ENCODE measurements at regions not wholly inside any gene's neighbourhood (a gene's known extent, or its start where the extent isn't known, plus 50 kb on each side); places are given as distances from the start of the nearest gene placed in this dataset.
"Not testable (repeated sequence)": the region's sequence is repeated elsewhere in the genome, so short reads cannot be mapped to it uniquely, and the experiment has no call there.

DNA sequence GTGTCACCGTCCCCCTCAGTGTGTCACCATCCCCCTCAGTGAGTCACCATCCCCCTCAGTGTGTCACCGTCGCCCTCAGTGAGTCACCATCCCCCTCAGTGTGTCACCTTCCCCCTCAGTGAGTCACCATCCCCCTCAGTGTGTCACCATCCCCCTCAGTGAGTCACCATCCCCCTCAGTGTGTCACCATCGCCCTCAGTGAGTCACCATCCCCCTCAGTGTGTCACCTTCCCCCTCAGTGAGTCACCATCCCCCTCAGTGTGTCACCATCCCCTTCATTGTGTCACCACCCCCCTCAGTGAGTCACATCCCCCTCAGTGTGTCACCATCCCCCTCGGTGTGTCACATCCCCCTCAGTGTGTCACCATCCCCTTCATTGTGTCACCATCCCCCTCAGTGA is 486.1 kb upstream of the SALL3 start:
- DNase-seq, result not testable (repeated sequence)

DNA sequence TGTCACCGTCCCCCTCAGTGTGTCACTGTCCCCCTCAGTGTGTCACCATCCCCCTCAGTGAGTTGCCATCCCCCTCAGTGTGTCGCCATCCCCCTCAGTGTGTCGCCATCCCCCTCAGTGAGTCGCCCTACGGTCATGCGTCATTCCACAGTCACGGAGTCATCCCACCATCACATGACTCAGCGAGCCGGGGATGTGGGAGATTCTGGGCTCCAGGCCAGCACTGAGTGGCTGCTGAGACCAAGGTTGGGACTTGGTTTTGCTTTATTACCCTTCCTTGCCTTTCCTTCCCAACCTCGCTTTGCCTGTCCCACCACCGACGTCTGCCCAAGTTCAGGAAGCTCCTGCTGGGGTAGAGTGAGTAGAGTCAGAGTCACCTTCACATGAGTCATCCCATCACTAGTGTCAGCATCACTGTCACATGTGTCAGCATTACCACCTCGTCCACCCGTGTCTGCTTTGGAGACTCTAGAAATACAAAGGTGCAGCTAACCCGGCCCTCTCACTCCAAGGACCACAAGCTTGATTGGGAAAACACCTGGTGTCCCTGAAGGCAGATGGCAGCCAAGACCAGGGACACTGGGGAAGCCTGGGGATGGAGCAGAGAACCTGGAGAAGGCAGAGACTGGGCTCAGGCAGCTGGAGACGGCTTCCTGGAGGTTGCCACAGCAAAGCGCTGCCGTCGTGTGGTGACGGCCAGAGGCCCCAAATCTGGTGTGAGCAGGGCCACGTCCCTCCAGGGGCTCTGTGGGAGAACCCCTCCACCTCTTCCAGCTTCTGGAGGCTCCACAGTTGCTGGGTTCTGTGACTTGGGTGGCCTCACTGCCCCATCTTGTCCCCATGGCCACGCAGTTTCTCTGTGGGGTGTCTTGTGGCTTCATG is 485.2 kb upstream of the SALL3 start:
- DNase-seq, result no peak

DNA sequence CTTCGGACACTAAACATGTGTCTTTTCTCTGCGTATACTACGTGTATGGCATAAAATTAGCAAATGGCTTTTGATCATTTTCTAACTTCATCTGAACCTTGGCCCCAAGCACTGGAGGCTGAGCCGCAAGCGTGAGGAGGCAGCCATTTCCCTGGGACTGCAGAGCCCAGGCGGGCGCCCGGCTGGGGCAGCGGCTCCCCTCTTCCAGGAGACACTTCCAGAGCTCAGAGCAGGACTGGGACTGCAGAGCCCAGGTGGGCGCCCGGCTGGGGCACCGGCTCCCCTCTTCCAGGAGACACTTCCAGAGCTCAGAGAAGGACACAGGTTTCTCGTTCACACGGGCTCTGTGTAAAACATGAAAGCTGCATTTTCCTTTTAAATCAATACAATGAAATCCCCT is 484.1 kb upstream of the SALL3 start:
- no peak for DNase-seq

DNA sequence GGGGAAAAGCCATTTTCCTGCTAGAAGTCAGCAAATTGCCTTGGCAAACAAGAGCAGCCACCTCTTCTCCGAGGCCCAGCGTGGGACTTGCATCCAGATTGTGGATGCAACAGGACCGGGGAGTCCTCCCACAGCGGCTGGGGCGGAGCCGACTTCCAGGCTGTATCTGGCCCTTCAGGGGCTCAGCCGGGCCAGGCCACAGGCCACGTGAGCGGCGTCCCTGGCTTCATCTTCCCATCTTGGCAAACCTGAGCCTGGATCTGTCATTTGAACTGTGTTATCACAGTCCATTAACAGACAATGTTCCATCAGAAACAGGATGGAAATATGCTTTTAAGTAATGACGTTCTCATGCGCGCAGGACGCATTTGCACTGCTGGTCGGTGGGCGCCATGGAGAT is 483.5 kb upstream of the SALL3 start:
- DNase-seq, result no peak

DNA sequence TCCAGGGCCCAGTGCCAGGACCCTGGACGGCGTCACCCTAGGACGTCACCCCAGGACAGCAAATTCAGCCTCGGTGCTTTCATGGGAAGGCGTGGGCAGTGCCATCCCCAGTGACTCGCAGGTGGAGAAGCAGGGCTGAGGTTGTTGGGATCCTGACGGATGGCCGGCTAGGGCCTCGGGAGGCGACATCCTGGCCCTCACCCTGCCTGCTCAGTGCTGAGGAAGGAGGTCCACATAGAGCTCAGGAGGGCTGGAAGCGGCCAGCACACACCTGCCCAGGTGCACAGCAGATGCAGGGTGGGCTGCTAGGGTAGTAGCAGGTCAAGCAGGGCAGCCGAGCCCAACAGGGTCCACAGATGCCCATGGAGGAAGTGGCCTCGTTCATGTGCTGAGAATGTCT is 482.0 kb upstream of the SALL3 start:
- no peak for DNase-seq

DNA sequence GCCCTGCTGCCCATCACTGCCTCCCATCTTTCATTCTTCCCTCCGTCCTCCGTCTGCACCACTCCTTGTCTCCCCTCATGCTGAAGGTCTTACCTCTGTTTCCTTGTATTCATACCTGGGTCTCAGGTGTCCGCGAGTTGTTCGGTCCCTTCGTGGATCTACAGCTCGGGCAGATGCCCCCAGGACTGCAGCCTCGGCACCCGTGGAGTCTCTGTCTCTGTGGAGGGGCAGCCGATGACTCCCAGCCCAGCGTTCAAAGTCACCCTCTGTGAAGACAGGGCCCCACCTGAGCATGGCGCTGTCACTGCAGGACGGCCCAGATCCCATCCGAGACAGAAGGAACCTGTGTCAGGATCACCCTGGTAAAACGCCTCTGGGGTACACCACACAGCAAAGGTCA is 480.0 kb upstream of the SALL3 start:
- no peak for DNase-seq

DNA sequence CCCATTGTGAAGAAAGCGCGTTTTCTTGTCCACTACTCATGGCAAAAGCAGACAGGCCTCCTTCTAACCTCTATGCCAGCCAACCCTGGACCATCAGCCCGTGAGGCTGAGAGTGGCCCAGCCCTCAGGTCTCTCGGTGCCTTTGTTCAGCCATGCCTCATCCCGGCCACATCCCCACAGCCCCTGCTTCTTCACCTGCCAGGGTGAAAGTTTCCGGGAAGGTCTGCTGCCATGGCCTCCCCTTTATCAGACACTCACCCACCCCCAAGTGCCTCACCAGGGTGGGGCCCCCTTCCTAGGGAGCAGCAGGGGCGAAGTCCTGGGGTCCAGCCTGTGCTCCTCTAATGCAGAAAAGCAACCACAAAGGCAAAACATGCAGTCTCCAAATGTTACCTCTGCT is 478.4 kb upstream of the SALL3 start:
- DNase-seq, result no peak

DNA sequence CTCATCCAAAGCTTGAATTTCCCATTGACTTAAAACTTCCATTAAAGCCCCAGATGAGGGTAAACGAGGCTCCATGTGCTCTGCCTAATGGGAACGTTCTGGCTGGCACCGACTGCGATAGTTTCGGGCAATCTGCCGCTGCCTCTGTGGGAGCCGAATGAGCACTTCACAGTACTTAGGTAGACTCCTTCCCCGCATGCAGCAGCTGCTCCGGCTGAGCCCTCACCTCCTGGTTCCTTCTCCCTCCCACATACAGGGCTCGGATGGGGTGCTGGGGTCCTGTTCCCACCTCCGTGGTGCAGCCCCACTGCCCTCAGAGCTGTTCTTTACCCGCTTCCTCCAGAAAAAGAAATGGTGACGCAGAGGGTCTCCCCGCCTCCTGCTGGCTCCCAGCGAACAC is 476.5 kb upstream of the SALL3 start:
- no peak for DNase-seq

DNA sequence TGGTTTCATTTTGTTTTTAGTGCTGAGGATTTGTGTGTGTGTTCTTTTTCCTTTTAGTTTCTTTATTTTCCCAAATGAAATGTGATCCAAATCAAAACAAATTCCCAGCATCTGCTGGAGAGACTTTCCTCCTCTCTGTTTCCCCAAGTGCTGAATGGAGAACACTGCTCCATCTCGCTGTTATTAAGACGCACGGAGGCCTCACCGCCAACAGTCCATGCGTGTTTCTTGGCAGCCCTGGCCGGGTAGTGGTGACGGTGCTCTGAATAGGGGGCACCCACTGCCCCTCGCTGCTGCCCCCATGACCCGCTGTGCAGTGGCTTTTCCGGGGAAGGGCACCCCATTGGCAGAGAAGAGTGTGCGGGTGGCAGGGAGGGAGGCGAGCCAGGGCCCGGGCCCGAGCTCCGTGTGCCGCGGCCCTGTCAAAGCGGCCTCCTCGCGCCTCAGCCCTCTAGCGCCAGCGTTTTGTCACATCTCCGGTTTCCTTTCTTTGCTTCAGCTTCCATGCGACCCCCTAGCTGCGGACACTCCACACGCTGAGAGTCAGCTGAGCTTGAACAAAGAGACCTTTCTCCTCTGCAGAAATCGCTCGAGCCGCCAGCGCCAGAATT is 473.7 kb upstream of the SALL3 start:
- no peak for DNase-seq

DNA sequence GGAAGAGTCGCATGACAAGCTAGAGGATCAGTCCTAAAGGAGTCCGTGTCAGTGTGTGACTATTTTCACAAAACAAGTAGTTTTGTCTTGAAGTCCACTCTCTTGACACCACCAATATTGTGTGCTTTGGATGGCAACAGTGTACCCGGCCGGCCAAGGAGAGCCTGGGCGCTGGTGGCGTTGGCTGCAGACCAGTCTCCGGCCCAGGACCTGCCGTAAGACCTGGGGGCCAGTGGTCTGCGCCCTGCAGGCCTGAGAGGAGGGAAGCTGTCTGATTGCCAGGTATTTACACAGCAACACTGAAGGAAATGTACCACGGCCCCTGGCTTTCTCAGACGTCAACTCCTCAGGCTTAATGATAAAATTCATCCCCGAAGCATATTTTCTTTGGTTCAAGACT is 472.4 kb upstream of the SALL3 start:
- no peak for DNase-seq

DNA sequence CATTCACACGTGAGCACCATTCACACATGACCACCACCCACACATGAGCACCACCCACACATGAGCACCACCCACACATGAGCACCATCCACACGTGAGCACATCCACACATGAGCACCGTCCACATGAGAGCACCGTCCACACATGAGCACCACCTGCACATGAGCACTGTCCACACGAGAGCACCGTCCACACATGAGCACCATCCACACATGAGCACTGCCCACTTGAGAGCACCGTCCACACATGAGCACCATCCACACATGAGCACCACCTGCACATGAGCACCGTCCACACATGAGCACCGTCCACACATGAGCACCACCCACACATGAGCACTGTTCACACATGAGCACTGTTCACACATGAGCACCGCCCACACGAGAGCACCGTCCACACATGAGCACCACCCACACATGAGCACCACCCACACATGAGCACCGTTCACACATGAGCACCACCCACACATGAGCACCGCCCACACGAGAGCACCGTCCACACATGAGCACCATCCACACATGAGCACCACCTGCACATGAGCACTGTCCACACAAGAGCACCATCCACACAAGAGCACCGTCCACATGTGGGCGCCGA is 471.3 kb upstream of the SALL3 start:
- DNase-seq, result not testable (repeated sequence)

DNA sequence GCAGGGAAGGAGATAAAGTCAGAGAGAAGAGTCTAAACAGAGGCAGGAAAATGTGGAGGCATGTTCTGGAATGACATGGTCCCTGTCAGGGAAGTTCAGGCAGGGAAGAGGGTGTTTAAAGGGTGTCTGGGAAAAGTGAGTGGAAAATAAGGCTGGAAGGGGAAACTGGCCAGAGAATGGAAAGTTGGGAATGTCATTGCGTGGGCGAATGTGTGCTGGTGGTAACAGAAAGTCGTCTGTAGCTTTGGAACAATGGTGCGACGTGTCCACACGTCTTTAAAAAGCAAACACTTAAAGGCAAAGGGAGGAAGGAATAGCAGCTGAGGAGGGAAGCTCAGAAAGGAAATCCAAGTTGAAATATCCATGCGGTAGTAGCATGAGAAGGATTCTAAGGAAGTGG is 469.5 kb upstream of the SALL3 start:
- DNase-seq, result no peak

DNA sequence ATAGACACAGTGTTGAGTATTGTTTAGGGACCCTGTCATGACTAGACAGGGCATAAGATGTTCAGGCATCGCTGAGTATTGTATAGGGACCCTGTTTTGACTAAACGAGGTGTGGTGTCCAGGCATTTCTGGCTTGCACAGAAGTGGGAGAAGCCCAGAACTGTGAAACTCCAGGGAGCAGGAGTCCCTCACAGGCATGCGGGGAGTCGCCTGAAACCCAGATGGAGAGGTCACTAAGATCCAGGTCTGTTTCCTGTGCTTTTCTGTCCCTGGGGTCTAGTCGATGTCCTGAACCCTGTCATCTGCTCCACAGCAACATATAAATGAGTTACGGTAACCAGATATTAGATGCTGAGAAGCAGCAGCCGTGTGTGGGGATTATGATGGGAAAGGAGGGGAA is 469.0 kb upstream of the SALL3 start:
- no peak for DNase-seq

DNA sequence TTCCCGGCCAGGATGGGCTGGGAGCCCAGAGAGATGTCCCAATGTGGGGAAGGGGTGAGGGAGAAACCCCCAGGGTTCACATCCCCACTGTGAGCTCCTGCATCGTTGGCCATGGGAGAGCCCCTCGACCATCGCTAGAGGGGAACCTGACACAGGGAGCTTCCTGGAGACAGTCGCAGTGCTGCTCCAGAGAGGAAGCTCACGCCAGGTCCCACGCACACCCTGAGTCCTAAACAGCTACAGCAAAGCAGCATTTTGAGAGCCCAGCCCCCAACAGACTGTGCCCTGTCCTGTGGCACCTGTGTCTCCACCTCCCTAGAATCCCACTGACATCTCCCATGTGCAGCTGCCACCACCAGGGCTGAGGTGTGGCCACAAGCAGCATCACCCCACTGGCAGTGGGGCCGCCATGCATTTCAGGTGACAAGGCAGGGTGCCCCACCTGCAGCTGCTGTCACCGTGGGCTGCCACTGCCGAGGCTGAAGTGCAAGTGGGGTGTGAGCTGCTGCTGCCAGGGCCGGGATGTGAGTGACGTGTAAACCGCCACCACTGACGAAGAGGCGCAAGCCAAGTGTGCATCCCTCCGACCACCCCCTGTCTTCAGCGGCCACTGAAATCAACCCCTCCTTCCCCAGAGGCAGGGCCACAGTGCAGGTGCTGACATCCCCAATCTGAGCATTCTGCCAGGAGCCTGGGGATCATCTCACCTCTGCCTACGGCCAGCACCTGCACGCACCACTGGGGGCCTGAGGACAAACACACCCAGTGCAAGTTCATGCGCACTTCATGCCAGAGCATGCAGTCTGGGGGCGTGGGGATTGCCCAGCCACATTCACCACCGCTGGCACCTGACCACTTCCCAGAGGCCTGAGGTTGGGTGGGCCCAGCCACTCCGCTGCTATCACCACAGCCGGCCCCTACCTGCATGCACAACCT is 467.7 kb upstream of the SALL3 start:
- no peak for DNase-seq

DNA sequence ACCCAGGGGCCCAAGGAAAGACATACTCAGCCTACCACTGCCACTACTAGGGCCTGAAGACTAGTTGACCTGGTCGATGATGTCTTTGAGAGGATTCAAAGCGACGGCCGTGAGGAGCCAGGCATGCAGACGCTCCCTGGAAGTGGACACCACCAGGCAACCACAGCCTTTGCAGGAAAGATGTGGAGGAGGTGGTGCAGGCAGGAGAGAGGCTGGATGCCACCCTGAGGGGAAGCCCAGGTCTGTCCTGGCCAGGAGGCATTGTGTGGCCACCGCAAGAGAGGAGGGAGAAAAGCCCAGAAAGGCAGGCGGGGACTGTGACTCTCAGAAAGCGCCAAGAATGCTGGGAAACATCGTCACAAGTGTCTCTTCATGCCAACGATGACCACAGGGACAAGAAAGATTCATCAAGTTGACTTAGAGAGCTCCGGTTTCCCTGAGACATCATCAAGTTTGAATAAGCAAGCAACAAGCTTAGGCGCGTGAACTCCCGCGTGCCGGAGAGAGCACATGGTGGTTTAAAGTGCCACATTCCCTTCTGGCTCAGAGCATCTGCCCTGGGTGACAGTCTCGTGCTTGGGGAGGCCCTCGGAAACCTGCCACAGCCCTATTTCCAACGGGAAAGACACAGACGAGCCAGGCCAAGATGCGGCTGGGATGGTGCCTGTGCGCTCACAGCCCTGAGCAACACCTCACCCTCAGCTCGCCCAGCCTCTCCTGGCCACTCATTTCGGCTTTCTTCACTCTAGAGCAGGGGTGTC is 464.5 kb upstream of the SALL3 start:
- DNase-seq, result no peak

DNA sequence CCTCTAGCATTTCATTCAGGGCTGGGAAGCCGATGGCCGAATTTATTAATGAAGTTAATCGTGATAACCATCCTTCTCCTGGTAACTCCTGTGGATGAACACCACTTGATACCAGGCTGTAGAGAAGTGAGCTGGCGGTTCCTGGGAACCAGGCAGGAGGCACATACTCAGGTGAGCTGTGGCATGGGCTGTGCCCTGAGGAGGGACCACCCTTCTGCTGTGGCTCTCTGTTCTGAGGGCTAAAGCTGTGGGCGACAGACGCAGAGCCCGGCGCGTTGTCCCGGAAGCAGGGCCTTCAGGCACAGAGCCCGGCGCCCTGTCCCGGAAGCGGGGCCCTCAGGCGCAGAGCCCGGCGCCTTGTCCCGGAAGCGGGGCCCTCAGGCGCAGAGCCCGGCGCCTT is 462.3 kb upstream of the SALL3 start:
- DNase-seq, result no peak

DNA sequence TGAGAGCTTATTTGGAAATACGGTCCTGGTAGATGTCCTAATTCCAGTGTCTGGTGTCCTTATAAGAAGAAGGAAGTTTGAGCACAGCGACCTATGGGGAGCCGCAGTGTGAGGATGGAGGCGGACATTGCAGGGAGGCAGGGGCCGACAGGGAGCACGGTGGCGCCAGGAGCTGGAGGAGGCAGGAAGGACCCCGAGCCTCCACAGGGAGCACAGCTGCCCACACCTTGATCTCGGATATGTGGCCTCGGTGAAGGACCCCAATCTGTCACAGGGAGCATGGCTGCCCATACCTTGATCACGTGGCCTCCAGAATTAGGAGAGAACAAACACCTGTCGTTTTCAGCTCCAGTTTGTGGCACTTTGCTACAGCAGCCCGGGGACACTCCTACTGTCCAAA is 461.6 kb upstream of the SALL3 start:
- DNase-seq, result no peak

DNA sequence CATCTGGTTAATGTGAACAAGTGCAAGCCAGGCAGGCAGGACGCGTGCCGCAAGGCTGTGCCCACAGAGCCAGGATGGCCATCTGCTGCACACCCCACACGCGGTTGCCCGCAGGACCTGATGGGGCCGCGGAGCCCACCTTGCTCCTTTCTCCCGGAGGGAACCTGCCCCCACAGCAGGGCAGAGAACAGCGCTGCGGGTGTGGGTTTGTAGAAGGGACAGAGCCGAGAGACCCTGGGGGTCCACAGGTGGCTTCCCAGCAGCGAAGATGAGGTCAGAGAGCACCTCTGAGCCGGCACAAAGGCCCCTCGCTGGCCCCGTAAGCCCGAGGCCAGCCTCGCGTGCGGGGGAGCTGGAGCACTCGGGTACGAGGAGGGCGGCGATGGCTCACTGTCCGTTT is 460.8 kb upstream of the SALL3 start:
- no peak for DNase-seq

DNA sequence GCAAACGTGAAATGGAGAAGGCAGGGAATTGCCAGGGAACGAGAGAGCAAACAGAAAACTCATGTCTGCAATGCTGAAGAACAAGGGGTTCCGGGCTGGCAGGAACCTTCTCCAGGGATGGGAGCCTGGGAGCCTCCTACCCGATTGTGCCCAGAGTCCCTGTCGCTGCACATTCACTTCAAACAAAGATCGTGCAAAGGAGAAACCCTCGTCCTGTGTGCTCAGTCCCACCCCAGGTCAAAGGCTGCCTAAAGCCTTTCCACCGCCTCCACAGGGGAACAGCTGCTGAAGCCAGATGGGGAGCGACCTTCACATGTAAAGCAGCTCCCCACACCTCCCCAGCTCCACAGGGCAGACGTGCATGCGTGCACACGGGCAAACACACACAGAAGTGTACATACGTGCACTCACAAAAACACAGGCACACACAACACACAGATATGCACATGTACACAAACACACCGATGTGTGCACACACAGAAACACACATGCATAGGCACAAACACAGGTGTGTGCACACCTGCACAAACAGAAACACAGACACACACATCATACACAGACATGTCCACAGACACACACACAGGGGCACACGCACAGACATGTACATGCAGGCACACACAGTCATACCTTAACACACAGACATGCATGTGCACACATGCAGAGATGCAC is 460.1 kb upstream of the SALL3 start:
- no peak for DNase-seq

DNA sequence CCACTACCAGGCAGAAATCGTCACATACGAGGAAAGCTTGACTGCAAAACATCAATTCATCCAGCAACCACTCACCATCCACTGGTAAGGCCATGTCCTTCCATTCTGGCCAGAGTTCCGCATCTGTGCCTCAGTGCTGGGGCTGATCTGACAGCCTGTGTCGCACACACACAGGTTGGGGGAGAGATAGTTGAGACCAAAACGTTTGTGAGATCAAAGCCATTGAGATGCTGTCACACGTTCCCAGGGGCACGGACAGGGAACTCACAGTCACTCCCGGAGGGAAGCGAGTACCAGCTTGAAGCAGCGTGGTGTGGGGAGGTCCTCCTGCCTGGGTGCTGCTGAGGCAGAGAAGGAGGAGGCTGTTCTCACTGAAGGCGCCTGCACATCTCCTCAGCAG is 458.5 kb upstream of the SALL3 start:
- no peak for DNase-seq

DNA sequence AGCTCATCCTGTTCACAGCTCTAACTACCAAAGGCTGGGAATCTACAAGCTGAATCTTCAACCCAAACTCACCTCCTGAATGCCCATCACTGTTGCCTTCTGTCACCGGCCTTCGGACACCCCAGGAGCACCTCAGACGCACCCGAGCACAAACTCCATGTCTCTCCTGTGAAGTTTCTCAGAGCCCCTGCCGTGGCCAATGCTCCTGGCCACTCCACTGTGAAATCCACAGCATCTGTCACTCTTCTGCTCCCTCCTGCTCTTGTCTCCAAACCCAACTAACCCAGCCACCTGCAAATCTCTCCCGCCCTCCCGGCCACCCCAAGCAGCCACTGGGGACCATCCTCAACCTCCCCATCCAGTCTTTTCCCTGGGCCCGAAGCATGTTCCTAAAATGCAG is 457.9 kb upstream of the SALL3 start:
- no peak for DNase-seq

DNA sequence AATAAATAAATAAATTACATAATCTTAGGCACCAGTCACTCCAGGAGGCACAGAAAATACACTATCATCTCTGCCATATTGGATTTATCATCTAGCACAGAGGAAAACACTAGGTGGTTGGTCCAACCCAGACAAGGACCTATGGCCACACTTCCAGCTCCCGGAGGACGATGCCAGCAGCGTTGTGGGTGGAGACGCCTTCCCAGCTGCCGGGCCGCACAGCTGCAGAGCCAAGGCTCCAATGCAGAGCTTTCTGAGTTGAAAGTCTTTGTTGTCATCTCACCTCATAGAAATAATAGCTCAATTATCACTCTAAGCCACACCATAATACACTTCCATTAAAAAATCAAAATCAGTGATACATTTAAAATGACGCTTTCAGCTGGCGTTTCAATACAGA is 457.1 kb upstream of the SALL3 start:
- DNase-seq, result no peak
